BE2C (cell line): ENCODE measurements at regions not wholly inside any gene's neighbourhood (a gene's known extent, or its start where the extent isn't known, plus 50 kb on each side); places are given as distances from the start of the nearest gene placed in this dataset.

Experiments
- DNase-seq: peaks from one replicate; pipeline ENCODE4 v3.0.0-alpha.2; 2020
- H3K27me3 ChIP-seq: fragments of 250-450 bp; sonication (Bioruptor Pico); 2 replicates; pipeline ENCODE4 v1.5.1; 2020; ENCODE audit warnings: mild to moderate bottlenecking
- H3K36me3 ChIP-seq: fragments of 250-450 bp; sonication (Bioruptor Pico); 2 replicates; pipeline ENCODE4 v1.5.1; 2020; ENCODE audit warnings: mild to moderate bottlenecking
- H3K4me1 ChIP-seq: fragments of 250-450 bp; sonication (Bioruptor Pico); 2 replicates; pipeline ENCODE4 v1.5.1; 2020
- H3K4me3 ChIP-seq: 2 replicates; pipeline ENCODE4 v1.5.1; 2011; ENCODE audit warnings: low read depth, low read length
- H3K9me3 ChIP-seq: fragments of 250-450 bp; sonication (Bioruptor Pico); 2 replicates; pipeline ENCODE4 v1.5.1; 2020
- TF ChIP-seq, protein P1 (sequence below): IDR thresholded peaks from 2 replicates; pipeline ENCODE4 v1.5.1; 2012; ENCODE audit warnings: mild to moderate bottlenecking, low read depth, low read length

DNA sequence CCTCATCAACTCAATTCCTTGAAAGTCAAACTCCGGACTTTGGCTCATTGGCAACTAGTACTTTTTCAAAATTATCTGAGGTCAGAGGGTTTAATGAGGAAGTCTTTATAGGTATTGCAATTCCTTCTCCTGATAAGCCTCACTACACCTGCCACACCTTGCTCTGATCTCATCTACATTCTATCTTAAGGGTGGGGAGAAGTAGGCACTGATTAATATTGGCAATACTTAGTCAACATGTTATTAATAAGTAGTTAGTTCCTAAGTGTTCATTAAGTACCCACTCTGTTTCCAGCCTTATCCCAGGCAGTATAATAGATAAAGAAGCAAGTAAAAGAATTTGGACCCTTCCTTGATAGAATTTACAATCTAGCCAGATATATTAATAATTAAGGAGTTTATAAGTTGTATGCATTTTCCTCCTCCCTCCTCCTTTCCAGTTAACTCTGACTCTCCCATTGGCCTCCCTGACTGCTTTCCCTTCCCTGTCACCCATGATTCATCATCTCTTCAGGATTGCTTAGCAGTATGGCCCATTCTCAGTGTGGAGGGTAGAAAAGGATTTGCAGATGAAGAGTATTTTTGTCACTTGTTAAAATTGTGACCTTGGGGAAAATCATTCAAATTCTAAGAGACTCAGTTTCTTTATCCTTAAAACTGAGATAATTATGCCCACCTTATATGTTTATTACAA is 231.0 kb upstream of the ATP2B1 start:
- Histone ChIP-seq H3K36me3 (no peaks in the 10 kb centered on the region), H3K9me3 (no peaks in the 10 kb centered on the region), H3K4me1 (peaks cover 2% of the 10 kb centered on the region; the same call in 1 of the 2 replicates), H3K4me3 (no peak overlapping the region), H3K27me3 (no peaks in the 10 kb centered on the region)
- no peak for DNase-seq
- TF ChIP-seq, protein P1, sequence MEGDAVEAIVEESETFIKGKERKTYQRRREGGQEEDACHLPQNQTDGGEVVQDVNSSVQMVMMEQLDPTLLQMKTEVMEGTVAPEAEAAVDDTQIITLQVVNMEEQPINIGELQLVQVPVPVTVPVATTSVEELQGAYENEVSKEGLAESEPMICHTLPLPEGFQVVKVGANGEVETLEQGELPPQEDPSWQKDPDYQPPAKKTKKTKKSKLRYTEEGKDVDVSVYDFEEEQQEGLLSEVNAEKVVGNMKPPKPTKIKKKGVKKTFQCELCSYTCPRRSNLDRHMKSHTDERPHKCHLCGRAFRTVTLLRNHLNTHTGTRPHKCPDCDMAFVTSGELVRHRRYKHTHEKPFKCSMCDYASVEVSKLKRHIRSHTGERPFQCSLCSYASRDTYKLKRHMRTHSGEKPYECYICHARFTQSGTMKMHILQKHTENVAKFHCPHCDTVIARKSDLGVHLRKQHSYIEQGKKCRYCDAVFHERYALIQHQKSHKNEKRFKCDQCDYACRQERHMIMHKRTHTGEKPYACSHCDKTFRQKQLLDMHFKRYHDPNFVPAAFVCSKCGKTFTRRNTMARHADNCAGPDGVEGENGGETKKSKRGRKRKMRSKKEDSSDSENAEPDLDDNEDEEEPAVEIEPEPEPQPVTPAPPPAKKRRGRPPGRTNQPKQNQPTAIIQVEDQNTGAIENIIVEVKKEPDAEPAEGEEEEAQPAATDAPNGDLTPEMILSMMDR: no peak

DNA sequence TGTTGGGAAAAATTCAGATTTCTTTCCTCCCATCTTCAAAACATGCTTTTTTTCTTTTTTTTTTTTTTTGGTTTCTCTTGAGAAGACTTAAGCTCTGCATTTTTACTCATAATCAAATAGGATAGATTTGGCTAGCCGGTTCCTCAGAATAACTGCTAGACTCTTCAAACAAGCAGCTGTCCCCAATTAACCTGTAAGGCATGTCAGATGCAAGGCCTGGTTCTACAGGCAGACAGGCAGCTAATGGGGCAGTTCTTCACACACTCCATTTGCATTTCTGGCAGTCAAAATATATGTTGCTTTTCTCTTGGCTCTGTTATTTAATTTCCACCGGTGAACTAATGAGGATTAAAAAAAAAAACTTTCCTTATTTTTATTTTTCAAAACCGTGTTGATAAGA is 228.0 kb upstream of the ATP2B1 start:
- Histone ChIP-seq H3K4me3 (no peak overlapping the region), H3K4me1 (peaks cover 2% of the 10 kb centered on the region; the same call in 1 of the 2 replicates), H3K36me3 (no peaks in the 10 kb centered on the region), H3K27me3 (no peaks in the 10 kb centered on the region), H3K9me3 (no peaks in the 10 kb centered on the region)
- peak; percentile 34 for DNase-seq
- TF ChIP-seq, protein P1: no peak

DNA sequence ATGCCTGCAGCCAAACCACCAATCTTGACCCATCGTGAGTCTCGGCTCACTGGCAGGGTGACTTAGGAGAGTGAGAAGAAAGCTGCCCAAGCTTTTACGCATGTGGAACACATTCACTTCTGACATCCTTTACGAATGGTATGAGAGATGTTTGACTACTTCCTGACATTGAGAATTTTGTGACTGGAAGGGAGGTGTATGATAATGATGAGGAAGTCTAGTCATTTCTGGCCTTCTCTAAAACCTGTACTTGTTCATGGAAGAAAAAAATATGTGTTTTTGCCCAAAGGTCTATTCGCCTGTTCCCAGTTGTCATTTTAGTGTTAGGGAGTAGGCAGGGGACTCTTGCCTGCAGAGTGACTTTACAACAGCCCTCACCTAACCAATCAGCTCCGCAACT is 227.2 kb upstream of the ATP2B1 start:
- no peak overlapping the region for H3K4me3 ChIP-seq
- no peak for DNase-seq
- TF ChIP-seq, protein P1: no peak
- H3K27me3 ChIP-seq: no peaks in the 10 kb centered on the region
- peaks cover 2% of the 10 kb centered on the region; the same call in 1 of the 2 replicates for H3K4me1 ChIP-seq
- no peaks in the 10 kb centered on the region for H3K36me3 ChIP-seq
- H3K9me3 ChIP-seq: no peaks in the 10 kb centered on the region

DNA sequence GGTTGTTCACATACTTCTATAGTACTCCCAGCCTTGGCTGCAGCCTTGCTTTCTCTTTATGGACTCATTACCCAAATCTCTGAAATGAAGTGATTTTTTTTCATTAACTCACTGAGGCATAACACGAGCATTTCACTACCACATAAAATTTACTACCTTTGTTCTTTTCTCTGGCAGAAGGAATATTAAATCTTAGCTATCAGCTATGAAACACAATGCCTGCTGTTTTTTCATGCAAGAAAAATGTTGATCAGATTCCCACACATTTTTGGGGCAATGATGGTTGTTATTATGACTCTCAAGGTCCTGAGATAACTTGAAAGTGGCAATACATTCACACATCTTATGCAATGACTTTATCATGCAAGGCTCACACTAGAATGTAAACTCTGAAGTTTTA is 225.3 kb upstream of the ATP2B1 start:
- no peaks in the 10 kb centered on the region for H3K9me3 ChIP-seq
- TF ChIP-seq, protein P1: no peak
- no peak overlapping the region for H3K4me3 ChIP-seq
- peaks cover 2% of the 10 kb centered on the region; the same call in 1 of the 2 replicates for H3K4me1 ChIP-seq
- H3K36me3 ChIP-seq: no peaks in the 10 kb centered on the region
- H3K27me3 ChIP-seq: no peaks in the 10 kb centered on the region
- DNase-seq: no peak

DNA sequence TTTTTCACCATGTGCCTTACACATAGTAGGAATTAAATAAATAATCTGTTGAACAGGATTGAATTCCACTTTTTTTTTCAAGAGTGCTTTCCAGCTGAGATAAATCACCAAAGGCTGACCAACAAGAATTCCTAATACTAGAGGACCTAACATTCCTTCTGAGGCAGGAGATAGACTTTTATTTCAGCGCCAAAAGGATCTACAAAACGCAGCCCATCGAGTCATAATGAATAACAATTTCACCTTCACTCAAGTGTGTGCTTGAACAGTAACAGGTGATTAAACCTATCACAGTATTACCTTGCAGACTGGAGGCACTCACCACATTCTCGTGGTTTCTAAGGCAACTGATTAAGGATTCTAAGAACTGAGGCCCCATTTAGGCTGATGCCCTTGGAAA is 224.3 kb upstream of the ATP2B1 start:
- no peak overlapping the region for H3K4me3 ChIP-seq
- H3K36me3 ChIP-seq: no peaks in the 10 kb centered on the region
- H3K4me1 ChIP-seq: peaks cover 2% of the 10 kb centered on the region; the same call in 1 of the 2 replicates
- no peak for DNase-seq
- no peaks in the 10 kb centered on the region for H3K9me3 ChIP-seq
- TF ChIP-seq, protein P1: no peak
- H3K27me3 ChIP-seq: no peaks in the 10 kb centered on the region

DNA sequence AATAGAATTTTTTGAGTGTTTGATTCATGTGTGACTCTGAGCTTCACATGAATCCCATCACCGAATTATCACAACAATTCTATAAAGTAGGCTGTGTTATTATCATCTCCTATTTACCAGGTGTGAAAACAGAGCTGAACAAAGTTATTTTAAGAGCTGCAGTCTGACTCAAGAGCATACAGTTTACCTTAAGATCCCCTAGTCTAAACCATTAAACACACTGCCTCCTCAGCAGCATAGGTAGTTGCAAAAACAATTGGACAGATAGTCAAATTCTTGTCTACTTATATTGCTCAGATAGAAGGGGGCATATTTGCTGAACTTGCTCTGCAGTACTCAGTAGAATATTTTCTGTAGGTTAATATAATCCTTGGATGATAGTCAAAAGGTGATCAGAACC is 219.8 kb upstream of the ATP2B1 start:
- Histone ChIP-seq H3K9me3 (no peaks in the 10 kb centered on the region), H3K36me3 (no peaks in the 10 kb centered on the region), H3K27me3 (no peaks in the 10 kb centered on the region), H3K4me3 (no peak overlapping the region), H3K4me1 (no peaks in the 10 kb centered on the region)
- TF ChIP-seq, protein P1: no peak
- DNase-seq: no peak
